ENCODE measurements at regions not wholly inside any gene's neighbourhood (a gene's known extent, or its start where the extent isn't known, plus 50 kb on each side); places are given as distances from the start of the nearest gene placed in this dataset.

DNA sequence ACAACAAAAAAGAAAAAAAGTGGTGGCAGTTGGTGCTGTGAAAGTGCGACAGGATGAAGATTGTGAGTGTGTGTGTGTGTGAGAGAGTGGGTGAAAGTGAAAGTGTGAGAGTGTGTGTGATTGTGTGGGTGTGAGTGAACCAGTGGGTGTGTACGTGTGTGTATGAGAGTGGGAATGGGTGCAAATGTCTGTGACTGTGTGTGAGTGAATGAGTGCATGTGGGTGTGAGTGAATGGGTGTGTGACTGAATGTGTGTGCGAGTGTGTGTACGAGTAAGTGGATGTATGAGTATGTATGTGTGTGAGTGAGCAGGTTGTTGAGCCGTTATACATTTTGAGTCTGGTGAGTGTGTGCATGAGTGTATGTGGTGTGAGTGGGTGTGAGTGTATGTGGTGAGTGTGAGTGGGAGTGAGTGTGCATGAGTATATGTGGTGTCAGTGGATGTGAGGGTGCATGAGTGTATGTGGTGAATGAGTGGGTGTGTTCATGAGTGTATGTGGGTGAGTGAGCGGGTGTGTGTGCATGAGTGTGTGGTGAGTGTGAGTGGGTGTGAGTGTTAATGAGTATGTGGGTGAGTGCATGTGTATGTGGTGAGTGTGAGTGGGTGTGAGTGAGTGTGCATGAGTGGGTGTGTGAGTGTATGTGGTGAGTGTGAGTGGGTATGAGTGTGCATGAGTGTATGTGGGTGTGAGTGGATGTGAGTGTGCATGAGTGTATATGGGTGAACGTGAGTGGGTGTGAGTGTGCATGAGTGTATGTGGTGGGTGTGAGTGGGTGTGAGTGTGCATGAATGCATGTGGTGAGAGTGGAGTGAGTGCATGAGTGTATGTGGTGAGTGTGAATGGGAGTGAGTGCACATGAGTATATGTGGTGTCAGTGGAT is 69.3 kb upstream of the HPCAL1 start:
- TF ChIP-seq, protein P1, sequence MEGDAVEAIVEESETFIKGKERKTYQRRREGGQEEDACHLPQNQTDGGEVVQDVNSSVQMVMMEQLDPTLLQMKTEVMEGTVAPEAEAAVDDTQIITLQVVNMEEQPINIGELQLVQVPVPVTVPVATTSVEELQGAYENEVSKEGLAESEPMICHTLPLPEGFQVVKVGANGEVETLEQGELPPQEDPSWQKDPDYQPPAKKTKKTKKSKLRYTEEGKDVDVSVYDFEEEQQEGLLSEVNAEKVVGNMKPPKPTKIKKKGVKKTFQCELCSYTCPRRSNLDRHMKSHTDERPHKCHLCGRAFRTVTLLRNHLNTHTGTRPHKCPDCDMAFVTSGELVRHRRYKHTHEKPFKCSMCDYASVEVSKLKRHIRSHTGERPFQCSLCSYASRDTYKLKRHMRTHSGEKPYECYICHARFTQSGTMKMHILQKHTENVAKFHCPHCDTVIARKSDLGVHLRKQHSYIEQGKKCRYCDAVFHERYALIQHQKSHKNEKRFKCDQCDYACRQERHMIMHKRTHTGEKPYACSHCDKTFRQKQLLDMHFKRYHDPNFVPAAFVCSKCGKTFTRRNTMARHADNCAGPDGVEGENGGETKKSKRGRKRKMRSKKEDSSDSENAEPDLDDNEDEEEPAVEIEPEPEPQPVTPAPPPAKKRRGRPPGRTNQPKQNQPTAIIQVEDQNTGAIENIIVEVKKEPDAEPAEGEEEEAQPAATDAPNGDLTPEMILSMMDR (IDR thresholded peaks at IDR 0.05; ENCODE audit: low read depth, low read length) = no peak
- TF ChIP-seq POLR2A (IDR thresholded peaks at IDR 0.05; ENCODE audit: extremely low read depth, insufficient read length) (no peak), MYC (IDR thresholded peaks at IDR 0.05; ENCODE audit: low read depth, low read length) (no peak)
